Stimulated activated naive CD4-positive, alpha-beta T cell (primary cell): ENCODE measurements at regions not wholly inside any gene's neighbourhood (a gene's known extent, or its start where the extent isn't known, plus 50 kb on each side); places are given as distances from the start of the nearest gene placed in this dataset.

Source experiments
- DNase-seq, 6 experiments: peaks; one replicate each; lab custom pipeline; 2025; lab: John Stamatoyannopoulos, UW

GRCh38 chr2:139836769-139837168, 1056.6 kb upstream of the NXPH2 start:
- DNase-seq, result no peak

DNA sequence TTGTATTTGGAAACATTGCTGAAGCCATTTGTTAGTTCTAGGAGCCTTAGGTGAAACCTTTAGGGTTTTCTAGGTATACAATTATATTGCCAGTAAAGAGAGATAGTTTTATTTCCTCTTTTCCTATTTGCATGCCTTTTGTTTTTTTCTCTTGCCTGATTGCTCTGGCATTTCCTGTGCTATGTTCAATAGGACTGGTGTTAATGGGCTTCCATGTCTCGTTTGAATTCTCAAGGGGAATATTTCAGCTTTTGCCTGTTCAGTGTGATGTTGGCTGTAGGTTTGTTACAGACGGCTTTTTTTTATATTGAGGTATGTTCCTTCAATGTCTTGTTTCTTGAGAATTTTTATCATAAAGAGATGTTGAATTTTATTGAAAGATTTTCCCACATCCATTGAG, 1054.9 kb upstream of the NXPH2 start:
- no peak for DNase-seq

GRCh38 chr2:139828011-139828410, 1047.8 kb upstream of the NXPH2 start:
- DNase-seq, result no peak

GRCh38 chr2:139825726-139826125, 1045.5 kb upstream of the NXPH2 start:
- DNase-seq, result no peak

- no peak for DNase-seq
These were observed 1039.1 kb upstream of the NXPH2 start for GRCh38 chr2:139819273-139819796.

GRCh38 chr2:139814458-139814857, 1034.3 kb upstream of the NXPH2 start:
- DNase-seq, result no peak

GRCh38 chr2:139813340-139813739, 1033.2 kb upstream of the NXPH2 start:
- DNase-seq, result no peak

GRCh38 chr2:139805441-139805840, 1025.3 kb upstream of the NXPH2 start:
- no peak for DNase-seq

DNA sequence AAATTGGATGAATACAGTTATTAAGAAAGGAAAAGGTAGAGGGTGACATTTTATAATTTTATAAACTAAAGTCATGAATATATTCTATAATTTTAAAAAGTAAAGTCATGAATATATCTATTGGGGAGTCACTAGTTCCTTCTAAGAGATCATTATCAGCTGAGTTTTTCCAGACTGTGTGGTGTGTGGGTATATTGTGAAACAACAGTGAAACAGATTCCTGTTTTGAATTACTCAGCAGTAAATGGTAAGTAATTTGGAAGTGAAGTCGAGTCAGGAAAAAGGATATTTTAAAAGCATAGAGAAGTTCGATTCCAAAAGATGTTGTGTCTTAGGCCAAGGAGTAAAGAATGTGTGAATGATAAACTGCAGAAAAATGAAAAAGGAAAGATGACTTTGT, 1018.2 kb upstream of the NXPH2 start:
- DNase-seq, result no peak

- DNase-seq, result no peak
These were observed 1010.9 kb upstream of the NXPH2 start for GRCh38 chr2:139790807-139791752.

GRCh38 chr2:139790136-139790535, 1009.9 kb upstream of the NXPH2 start:
- DNase-seq, result no peak

- no peak for DNase-seq
These were observed 998.5 kb upstream of the NXPH2 start for GRCh38 chr2:139778732-139779131.

DNA sequence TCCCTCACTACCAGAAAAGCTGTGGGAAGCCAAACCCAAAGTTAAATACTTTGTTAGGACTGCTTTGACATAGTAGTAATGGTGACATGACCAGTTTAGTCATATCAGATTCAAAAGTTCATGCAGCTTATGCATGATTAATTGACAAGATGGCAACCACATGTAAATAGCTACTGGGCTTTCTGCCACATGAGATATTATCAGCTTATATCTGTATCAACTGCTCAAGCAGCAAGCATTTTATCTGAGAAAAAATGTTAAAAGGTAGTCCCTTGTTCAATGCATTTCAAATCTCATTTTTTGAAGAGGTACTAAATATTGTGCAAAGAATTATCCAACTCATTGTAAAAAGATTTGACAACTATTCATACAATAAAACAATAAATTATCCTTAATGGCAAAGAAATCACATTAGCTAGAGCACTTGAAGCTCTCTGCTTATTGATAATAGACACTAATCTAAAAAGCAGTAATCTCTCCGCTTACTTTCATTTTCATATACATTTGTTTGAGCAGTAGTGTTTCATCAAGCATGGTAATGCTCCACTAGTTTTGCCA, 993.6 kb upstream of the NXPH2 start:
- DNase-seq, result no peak

- DNase-seq, result no peak
These were observed 989.4 kb upstream of the NXPH2 start for GRCh38 chr2:139769633-139770032.

DNA sequence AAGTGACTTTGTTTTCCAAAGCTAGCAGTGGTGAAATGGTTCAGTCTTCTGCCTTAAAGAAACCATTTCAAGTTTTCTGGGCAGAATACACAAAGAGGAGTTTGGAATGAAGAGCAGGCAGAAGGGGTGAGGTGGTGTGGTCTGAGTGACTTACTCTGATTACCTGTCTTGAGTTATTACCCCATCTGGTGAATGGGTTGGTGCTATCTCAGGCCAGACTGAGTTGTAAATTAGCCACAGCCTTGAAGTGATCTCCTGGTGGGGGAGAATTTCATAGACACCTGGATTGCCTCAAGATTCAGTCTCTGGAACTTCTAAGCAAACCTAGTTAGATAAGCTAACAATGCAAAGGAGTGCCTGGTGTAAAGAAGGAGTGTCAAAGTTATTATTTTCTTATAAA, 983.5 kb upstream of the NXPH2 start:
- DNase-seq, result no peak

DNA sequence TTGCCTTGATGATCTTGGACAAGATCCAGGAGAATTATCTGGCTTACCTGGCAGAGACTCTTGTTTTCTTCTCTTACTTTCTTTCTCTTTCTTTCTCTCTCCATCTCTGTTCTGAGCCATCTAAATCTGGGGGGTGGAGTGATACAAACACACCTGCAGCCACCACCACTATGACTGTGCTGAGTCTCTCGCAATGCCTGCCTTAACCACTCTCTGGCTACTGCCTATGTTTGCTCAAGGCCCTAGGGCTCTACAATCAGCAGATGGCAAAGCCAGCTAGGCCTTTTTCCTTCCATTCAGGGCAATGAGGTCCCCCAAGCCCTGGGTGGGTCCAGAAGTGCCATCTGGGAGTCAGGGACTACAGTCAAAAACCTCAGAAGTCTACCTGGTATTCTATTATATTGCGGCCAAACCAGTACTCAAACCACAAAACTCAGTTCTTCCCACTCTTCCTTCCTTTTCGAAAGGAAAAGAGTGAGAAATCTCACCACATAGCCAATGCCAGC, 978.9 kb upstream of the NXPH2 start:
- DNase-seq, result no peak

DNA sequence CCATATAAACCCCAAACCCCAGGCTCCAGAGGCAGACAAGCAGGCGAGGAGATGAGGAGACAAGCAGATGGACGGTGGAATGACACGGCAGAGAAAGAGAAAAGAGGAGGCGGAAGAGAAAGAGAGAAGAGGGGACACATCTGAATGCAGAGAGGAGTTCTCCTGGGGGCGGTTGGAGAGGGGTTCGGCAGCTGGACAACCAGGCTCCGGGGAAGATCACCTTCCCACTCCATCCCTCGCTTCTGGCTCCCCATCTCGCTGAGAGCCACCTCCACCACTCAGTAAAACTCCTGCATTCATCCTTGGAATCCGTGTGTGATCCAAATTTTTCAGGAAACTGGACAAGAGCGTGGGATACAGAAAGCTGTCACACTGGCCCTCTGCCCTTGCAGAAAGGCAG, 966.7 kb upstream of the NXPH2 start:
- no peak for DNase-seq

DNA sequence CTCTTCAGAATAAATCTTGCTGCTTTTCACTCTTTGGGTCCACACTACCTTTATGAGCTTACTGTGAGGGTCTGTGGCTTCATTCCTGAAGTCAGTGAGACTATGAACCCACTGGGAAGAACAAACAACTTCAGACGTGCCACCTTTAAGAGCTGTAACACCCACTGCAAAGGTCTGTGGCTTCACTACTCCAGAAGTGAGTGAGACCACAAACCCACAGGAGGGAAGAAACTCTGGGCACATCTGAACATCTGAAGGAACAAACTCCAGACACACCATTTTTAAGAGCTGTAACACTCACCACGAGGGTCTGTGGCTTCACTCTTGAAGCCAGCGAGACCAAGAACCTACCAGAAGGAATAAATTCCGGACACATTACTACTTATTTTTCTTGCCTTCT, 964.1 kb upstream of the NXPH2 start:
- DNase-seq, result no peak

DNA sequence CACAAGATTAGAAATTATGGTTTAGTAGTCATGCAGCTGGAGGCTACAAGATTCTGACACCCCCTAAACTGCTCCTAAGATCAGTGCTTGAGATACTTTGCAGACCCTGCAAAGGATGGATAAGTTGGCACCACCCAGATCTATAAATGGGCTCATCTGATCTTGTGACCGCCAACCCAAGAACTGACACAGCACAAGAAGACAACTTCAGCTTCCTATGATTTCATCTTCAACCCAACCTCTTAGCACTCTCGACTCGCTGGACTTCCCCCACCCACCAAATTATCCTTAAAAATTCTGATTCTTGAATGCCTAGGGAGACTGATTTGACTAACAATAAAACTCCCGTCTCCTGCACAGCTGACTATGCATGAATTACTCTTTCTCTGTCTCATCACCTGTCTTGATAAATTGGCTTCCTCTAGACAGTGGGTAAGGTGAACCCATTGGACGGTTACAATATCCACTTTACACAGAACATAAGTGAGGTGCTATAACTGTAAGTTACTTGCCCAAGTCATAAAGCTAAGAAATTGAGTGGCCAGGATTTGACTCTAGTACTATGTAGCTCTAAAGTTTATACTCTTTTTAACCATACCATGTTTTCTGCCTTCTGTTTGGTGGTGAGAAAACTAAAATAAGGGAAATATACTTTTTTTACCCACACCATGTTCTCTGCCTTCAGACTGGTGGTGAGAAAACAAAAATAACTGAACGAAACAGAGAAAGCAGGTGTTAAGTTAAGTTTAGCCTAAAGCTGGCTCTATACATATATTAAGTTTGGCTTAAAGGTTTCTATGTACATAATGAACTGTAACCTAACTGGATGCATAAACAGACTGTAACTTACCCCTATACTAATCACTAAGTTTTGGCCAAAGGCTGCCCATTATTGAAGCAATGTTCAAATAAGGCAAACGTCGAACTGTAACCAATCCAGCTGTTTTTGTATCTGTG, 962.3 kb upstream of the NXPH2 start:
- DNase-seq, result no peak

DNA sequence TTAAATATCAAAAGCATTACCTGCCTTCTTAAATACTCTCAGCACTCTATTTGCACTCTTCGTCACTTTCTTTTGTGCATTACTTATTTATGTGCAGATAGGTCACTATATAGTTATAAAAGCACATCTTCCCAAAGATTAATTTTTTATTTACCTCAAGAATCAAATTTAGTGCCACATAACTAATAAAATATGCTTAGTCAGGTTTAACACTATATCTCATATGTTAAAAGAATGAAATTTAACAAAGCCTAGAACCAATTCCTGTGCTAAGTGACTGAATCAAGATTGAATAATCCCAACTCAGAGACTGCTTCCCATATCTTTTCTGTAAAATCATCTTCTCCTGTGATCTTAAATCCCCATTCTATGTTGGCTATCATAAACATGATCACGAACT, 957.5 kb upstream of the NXPH2 start:
- DNase-seq, result no peak

GRCh38 chr2:139730197-139730596, 950.0 kb upstream of the NXPH2 start:
- DNase-seq, result no peak

- DNase-seq, result no peak
These were observed 941.3 kb upstream of the NXPH2 start for GRCh38 chr2:139721411-139721995.
